ENCODE measurements at regions not wholly inside any gene's neighbourhood (a gene's known extent, or its start where the extent isn't known, plus 50 kb on each side); places are given as distances from the start of the nearest gene placed in this dataset.

- no peak overlapping the region for H3K9ac ChIP-seq
- H3K36me3 ChIP-seq (ENCODE audit: insufficient read depth) = no peaks in the 10 kb centered on the region
- no peak overlapping the region for H2AFZ ChIP-seq (ENCODE audit: low read depth)
- H3K4me1 ChIP-seq (ENCODE audit: low read depth, poor library complexity, severe bottlenecking) = no peaks in the 10 kb centered on the region
- no peaks in the 10 kb centered on the region for H3K79me2 ChIP-seq (ENCODE audit: insufficient read depth, low read depth)
- no peak overlapping the region for H3K4me2 ChIP-seq
- H4K20me1 ChIP-seq (ENCODE audit: insufficient read depth) = no peaks in the 10 kb centered on the region
- H3K27ac ChIP-seq = no peak overlapping the region
- TF ChIP-seq, protein P1, sequence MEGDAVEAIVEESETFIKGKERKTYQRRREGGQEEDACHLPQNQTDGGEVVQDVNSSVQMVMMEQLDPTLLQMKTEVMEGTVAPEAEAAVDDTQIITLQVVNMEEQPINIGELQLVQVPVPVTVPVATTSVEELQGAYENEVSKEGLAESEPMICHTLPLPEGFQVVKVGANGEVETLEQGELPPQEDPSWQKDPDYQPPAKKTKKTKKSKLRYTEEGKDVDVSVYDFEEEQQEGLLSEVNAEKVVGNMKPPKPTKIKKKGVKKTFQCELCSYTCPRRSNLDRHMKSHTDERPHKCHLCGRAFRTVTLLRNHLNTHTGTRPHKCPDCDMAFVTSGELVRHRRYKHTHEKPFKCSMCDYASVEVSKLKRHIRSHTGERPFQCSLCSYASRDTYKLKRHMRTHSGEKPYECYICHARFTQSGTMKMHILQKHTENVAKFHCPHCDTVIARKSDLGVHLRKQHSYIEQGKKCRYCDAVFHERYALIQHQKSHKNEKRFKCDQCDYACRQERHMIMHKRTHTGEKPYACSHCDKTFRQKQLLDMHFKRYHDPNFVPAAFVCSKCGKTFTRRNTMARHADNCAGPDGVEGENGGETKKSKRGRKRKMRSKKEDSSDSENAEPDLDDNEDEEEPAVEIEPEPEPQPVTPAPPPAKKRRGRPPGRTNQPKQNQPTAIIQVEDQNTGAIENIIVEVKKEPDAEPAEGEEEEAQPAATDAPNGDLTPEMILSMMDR (conservative IDR thresholded peaks at IDR 0.05; ENCODE audit: low read depth, low read length) = no peak
- H3K4me3 ChIP-seq (IDR thresholded peaks at IDR 0.05; ENCODE audit: insufficient read depth, low read depth, low read length) = no peak overlapping the region
- H3K27me3 ChIP-seq (ENCODE audit: insufficient read depth, low read depth) = no peaks in the 10 kb centered on the region; the same call in 1 of the 2 replicates
Measured at GRCh38 chr10:131617113-131617858, 283.5 kb upstream of the PPP2R2D start.

GRCh38 chr10:131618587-131619267 lies 282.1 kb upstream of the PPP2R2D start:
- H2AFZ ChIP-seq (ENCODE audit: low read depth) = no peak overlapping the region
- H3K4me2 ChIP-seq = no peak overlapping the region
- TF ChIP-seq, protein P1 (conservative IDR thresholded peaks at IDR 0.05; ENCODE audit: low read depth, low read length) = no peak
- no peaks in the 10 kb centered on the region for H3K79me2 ChIP-seq (ENCODE audit: insufficient read depth, low read depth)
- H3K9ac ChIP-seq = no peak overlapping the region
- no peaks in the 10 kb centered on the region for H3K36me3 ChIP-seq (ENCODE audit: insufficient read depth)
- no peaks in the 10 kb centered on the region for H4K20me1 ChIP-seq (ENCODE audit: insufficient read depth)
- H3K4me3 ChIP-seq (IDR thresholded peaks at IDR 0.05; ENCODE audit: insufficient read depth, low read depth, low read length) = no peak overlapping the region
- H3K4me1 ChIP-seq (ENCODE audit: low read depth, poor library complexity, severe bottlenecking) = no peaks in the 10 kb centered on the region
- no peak overlapping the region for H3K27ac ChIP-seq
- H3K27me3 ChIP-seq (ENCODE audit: insufficient read depth, low read depth) = no peaks in the 10 kb centered on the region; the same call in 1 of the 2 replicates

- Histone ChIP-seq H3K79me2 (ENCODE audit: insufficient read depth, low read depth) (no peaks in the 10 kb centered on the region), H3K4me3 (IDR thresholded peaks at IDR 0.05; ENCODE audit: insufficient read depth, low read depth, low read length) (no peak overlapping the region), H3K4me1 (ENCODE audit: low read depth, poor library complexity, severe bottlenecking) (no peaks in the 10 kb centered on the region), H2AFZ (ENCODE audit: low read depth) (no peak overlapping the region), H3K9ac (no peak overlapping the region), H4K20me1 (ENCODE audit: insufficient read depth) (no peaks in the 10 kb centered on the region), H3K4me2 (no peak overlapping the region), H3K27me3 (ENCODE audit: insufficient read depth, low read depth) (no peaks in the 10 kb centered on the region; the same call in 1 of the 2 replicates), H3K36me3 (ENCODE audit: insufficient read depth) (no peaks in the 10 kb centered on the region), H3K27ac (no peak overlapping the region)
- TF ChIP-seq, protein P1 (conservative IDR thresholded peaks at IDR 0.05; ENCODE audit: low read depth, low read length) = no peak
Measured at GRCh38 chr10:131620314-131620713, 280.5 kb upstream of the PPP2R2D start.

GRCh38 chr10:131620904-131621303 lies 279.9 kb upstream of the PPP2R2D start:
- no peaks in the 10 kb centered on the region for H3K79me2 ChIP-seq (ENCODE audit: insufficient read depth, low read depth)
- no peak overlapping the region for H2AFZ ChIP-seq (ENCODE audit: low read depth)
- H3K27me3 ChIP-seq (ENCODE audit: insufficient read depth, low read depth) = no peaks in the 10 kb centered on the region; the same call in 1 of the 2 replicates
- H4K20me1 ChIP-seq (ENCODE audit: insufficient read depth) = no peaks in the 10 kb centered on the region
- H3K36me3 ChIP-seq (ENCODE audit: insufficient read depth) = no peaks in the 10 kb centered on the region
- TF ChIP-seq, protein P1 (conservative IDR thresholded peaks at IDR 0.05; ENCODE audit: low read depth, low read length) = no peak
- H3K4me2 ChIP-seq = no peak overlapping the region
- H3K4me3 ChIP-seq (IDR thresholded peaks at IDR 0.05; ENCODE audit: insufficient read depth, low read depth, low read length) = no peak overlapping the region
- no peaks in the 10 kb centered on the region for H3K4me1 ChIP-seq (ENCODE audit: low read depth, poor library complexity, severe bottlenecking)
- H3K27ac ChIP-seq = no peak overlapping the region
- no peak overlapping the region for H3K9ac ChIP-seq
